T47D (cell line): ENCODE measurements at regions not wholly inside any gene's neighbourhood (a gene's known extent, or its start where the extent isn't known, plus 50 kb on each side); places are given as distances from the start of the nearest gene placed in this dataset.
A peak's percentile ranks its signal among the peaks of the same experiment; 100 is the strongest.

ENCODE experiments used
- DNase-seq, 2 experiments: peaks; one replicate each; pipeline versions ENCODE4 v3.0.0 to v3.0.0-alpha.2; 2011 to 2012; ENCODE audit warnings: low read depth in 1 of 2, low spot score in 1 of 2
- JUND ChIP-seq: IDR thresholded peaks from 2 replicates; pipeline ENCODE4 v1.6.1; 2012; ENCODE audit warnings: low read depth
- in situ Hi-C: cut with HindIII; loops from 2 replicates; pipeline ENCODE4 v1.10.0; 2016; ENCODE audit warnings: low sequenced_read_pairs, low pct_unique_long_range_greater_than_20kb

DNA sequence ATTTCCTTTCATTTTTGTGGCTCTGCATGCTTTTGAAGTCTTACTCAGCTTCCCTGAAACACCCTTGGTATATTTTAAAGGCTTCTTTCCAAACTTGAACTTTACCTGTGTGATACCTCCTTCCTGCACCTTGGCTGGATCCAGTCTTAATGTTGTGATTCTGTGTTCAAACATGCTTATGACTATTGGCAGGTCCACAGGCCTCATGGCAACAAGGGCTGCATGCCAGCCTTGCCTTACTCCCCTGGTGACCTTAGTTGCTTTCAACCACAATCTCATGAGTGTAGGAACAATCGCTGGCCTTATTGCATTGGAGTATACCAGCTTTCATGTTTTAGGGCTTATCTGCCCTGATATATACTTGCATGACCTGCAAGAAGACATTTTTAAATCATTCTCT is 238.7 kb downstream of the KIF20B start:
- in situ Hi-C loops: no loop called here
- TF ChIP-seq JUND: no peak
- no peak for DNase-seq

DNA sequence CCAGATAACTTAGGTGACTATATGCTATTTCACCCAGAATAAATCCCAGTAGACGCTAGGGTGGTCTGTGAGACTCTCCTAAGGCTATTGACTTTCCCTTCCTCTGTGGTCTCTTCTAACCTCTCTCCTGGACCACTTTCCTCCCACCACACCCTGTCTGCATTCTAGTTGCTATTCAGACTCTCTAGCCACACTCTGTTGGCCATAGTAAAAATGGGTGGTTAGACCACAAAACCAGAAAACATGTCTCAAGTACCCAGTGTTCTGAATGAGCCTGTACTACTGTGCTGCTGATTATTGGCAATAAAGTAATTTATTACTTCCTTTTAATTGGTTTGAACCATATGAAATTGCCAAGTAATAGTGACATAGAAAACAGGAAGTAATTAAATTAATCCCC is 240.8 kb downstream of the KIF20B start:
- no peak for DNase-seq
- no peak for TF ChIP-seq JUND
- in situ Hi-C loops: no loop called here

DNA sequence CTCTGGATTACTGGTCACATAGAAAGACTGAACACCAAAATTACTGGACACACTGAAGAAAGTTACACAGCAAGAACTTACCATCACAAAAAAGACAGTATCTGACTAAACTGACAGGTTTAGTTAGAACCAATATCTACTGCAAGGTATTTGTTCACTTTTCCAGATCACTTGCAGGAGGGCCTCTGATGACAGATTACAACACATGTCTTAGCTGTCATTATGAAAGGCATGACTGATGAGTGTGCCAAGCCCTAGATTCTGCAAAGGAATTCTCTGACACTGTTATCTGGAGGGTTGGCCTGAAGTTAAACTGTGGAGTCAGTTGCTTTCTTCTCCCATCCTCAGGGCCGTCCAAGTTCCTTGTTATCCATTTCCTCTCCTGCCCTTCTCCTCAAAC is 242.7 kb downstream of the KIF20B start:
- no peak for TF ChIP-seq JUND
- in situ Hi-C loops: no loop called here
- DNase-seq: no peak

DNA sequence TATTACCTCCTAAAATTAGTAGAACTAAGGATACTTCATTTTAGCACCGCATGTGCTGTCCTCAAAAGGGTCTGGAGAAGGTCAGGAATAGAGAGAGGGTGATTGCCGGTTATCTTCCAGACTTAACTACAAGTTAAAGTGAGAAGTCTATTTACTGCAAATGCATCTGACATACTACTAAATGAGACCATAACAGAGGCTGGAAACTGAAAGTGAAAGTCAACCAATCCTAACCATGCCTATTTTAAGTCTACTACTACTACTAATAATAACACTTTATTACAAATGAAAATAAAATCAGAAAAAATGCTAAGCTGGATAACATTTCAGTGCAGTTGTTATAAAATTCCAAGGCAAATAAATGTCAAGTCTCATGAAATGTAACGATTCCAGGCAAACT is 244.7 kb downstream of the KIF20B start:
- no peak for DNase-seq
- TF ChIP-seq JUND: no peak
- in situ Hi-C loops: no loop called here

DNA sequence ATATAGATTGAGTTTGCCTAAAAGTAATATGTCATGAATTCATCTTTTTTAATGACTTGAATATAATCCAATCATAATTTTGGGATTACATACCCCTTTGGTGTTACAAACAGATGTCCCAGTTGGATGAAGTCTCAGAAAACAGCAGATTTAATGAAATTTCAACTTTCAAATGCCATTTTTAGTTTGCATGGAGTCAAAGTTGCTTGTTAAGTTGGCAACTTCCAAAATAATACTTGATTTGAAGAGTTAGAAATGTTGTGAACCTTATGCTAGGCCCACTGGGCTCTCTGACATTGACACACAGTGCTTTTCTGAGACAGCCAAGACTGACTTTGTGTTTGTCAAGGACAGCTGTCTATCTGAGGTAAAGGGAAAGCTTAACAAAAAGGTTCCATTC is 248.1 kb downstream of the KIF20B start:
- in situ Hi-C loops: no loop called here
- TF ChIP-seq JUND: no peak
- no peak for DNase-seq

DNA sequence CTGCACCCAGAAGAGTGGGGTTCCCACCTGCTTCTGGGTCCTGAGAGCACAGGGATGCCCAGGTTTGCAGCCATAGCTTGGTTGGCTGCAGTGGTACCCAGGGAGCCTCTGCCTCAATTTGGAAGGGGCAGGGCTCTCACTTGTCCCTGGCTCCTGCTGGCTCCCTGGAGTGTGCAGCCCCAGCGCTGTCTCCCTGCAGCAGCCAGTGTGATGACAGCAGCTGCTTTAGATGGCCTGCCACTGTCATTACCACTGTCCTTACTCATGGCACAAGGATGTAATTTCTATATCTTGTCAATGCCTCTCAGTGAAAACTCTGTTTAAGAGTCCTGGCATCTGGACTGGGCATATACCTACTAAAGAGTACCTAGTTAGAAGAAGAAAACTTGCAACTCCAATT is 250.9 kb downstream of the KIF20B start:
- no peak for DNase-seq
- in situ Hi-C loops: no loop called here
- no peak for TF ChIP-seq JUND

DNA sequence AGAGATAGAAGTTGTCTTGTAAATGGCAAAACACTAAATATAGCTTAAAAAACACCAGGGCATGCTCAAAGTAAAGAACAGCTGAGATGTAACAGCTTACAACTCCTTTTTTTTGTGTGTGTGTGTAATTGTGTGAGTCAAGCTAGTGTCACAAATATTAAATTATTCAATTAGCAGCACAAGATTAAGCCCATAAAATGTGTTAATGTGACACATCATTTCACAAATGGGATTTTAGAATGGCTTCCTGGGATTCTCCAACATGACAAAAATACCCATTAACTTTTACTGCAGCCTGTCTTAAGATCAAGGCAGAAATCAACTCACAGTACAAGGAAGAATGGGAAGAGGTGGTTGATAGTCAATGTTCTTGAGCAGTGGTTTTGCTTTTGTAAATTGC is 251.4 kb downstream of the KIF20B start:
- no peak for TF ChIP-seq JUND
- no peak for DNase-seq
- in situ Hi-C loops: no loop called here

DNA sequence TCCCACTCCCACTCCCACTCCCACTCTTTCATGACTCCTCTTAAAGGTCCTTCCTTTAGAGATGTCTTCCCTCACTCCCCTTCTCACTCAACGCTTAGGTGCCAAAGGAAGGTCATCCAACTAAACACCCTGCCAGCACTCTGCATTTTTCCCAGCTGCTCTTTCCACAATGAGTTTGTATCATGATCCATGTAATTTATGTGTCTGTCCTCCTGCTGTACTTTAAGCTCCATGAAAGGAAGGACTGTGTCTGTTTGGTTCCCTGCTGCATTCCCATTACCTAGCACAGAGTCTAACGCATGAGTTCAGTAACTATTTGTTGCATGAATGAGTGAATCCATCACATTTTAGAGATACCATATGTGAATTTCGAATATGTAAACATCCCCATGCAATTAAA is 252.7 kb downstream of the KIF20B start:
- DNase-seq: no peak
- in situ Hi-C loops: no loop called here
- TF ChIP-seq JUND: no peak

DNA sequence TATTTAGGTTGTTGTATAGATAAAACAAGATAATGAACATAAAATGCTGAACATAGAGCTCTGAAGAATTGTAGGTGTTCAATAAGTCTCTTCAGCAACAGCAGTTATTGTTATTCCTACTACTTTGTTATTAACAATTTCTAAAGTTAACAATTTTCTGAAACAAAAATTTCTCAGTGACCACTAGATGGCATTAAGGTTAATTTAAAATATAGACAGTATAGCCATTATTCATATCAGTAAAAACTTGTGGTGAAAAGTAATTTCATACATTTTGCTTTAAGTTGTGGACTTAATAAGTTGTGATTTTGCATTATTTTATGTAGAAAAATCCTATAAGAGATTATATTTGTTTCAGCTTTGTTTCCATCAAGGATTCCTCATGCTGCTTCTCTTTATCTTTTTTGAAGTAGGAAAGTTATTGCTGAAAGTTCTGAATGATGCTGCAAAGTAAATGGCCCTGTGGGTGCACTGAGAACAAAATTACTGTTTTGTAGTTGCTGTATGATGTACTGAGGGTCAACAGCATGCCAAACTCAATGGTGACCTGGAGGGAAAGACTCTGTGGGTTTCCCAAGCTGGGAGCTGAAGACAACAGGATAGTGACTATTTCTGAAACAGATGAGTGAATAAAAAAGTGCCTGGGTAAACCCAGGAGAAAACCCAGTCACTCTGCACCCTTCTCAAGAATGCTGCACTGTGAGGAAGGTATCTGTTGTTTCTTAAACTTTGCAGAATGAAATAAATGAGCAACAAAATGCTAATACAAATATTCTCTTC is 253.6 kb downstream of the KIF20B start:
- DNase-seq: peak in 1 of 2 experiments; percentile 19
- TF ChIP-seq JUND: no peak

DNA sequence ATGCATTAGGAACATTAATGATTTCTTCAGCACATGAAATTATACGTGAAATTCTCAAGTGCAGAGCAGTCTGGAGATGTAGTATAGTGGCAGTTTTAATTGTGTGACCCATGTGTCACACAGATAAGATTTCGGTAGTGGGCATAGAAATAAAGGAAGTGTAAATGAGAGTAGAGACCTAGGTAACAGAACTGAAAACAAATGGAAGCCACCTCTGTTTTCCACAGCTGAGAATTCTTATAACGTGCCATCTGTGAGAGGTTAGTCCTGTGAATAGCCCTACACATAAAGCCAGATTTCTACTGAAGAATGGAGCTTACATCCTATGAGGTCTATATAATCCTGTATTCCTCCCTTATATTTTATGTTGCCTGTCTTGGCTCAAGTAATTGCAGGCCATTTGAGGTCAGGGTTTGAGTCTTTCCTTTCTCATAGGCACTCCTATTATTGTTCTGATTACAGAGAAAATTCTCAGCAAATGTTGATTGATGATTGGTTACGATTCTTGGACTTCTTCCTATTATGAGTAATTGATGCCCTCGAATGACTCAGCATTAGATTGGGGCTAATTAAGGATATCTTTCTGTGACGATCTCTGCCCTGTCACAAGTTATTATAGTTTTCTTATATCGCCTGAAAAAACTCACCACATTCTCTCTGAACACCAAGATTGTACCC is 258.2 kb downstream of the KIF20B start:
- TF ChIP-seq JUND: no peak
- no peak for DNase-seq
- in situ Hi-C loops: no loop called here

More for the DNA sequence above, 253.6 kb downstream of the KIF20B start:
- in situ Hi-C loops: no loop called here

DNA sequence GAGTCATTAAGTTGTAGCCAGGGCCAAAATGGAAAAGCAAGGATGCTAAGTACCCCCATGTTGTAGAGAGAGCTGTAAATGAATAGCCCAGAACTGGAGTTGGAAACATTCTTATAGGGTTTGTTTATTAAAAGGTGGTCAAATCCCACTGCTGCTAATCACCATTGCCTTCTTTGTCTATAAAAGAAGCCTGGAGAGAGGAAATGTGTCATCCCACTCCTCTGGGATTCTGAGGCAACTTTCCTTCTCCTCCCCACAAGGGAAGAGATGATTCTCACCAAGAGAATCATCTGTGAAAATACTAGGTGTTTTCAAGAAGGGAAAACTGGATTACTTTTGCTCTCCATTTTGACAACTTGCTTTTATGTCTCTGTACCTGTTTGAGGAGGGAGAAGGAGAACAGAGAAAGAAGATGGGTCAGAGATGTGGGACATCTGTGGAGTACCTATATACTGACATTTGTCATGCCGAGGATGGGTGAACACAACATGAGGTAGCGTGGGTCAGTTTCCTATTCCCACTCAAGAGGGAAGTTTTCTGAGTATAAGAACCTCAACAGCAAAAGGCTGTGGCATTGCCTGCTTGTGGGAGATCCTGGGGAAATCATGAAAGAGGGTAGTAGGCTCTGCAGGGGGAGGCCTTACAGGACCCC is 262.2 kb downstream of the KIF20B start:
- TF ChIP-seq JUND: no peak
- no peak for DNase-seq
- in situ Hi-C loops: no loop called here

DNA sequence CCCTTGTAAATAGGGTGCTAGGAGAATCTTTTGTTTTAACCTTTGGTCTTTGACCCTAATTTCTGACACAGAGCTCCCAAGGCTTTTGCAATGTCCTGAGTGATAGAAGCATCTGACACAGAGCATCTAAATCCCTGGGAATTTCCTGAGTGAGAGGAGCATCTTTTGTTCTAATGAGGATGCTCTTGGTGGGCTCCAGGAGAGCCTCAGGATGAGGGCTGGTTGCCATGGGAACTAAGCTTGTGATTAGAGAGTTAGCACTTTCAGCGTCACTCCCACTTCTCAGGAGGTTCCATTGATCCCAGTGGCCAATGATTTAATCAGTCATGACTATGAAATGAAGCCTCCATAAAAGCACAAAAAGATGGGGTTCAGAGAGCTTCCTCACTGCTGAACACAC is 264.8 kb downstream of the KIF20B start:
- DNase-seq: no peak
- in situ Hi-C loops: no loop called here

DNA sequence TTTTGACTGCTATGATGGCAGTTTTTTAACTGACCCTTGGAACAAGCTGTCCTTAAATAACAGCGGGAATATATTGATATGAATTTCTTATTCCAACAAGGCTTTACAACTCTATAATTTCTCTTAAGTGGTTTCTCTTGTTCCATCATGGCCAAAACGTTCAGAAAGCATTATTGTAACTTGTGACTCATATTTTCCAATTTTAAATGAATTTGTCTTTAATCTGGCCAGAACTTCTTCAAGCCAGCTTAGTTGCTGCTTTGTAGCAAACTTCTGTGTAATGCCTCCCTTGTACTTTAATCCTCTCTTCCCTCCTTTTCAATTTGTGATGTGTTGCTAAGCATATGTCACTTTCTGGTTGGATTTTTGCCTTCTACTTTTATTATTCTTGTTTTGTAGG is 271.9 kb downstream of the KIF20B start:
- no peak for TF ChIP-seq JUND

More for the DNA sequence above, 264.8 kb downstream of the KIF20B start:
- TF ChIP-seq JUND: no peak

More for the DNA sequence above, 271.9 kb downstream of the KIF20B start:
- no peak for DNase-seq
- in situ Hi-C loops: no loop called here
